ENCODE measurements at regions not wholly inside any gene's neighbourhood (a gene's known extent, or its start where the extent isn't known, plus 50 kb on each side); places are given as distances from the start of the nearest gene placed in this dataset.
"Not testable (repeated sequence)": the region's sequence is repeated elsewhere in the genome, so short reads cannot be mapped to it uniquely, and the experiment has no call there.

- H3K4me3 ChIP-seq (ENCODE audit: low read depth, low read length), result no peak overlapping the region
- DNase-seq (ENCODE audit: low read depth), result no peak
- no peak for TF ChIP-seq CTCF (IDR thresholded peaks at IDR 0.05; ENCODE audit: control insufficient read depth, extremely low read depth, insufficient read depth)
Observed at GRCh38 chr11:96481771-96482170, 92.0 kb downstream of the JRKL start.

- TF ChIP-seq CTCF (IDR thresholded peaks at IDR 0.05; ENCODE audit: control insufficient read depth, extremely low read depth, insufficient read depth), result no peak
- H3K4me3 ChIP-seq (ENCODE audit: low read depth, low read length), result no peak overlapping the region
- no peak for DNase-seq (ENCODE audit: low read depth)
Observed at GRCh38 chr11:96482193-96482592, 92.4 kb downstream of the JRKL start.

DNA sequence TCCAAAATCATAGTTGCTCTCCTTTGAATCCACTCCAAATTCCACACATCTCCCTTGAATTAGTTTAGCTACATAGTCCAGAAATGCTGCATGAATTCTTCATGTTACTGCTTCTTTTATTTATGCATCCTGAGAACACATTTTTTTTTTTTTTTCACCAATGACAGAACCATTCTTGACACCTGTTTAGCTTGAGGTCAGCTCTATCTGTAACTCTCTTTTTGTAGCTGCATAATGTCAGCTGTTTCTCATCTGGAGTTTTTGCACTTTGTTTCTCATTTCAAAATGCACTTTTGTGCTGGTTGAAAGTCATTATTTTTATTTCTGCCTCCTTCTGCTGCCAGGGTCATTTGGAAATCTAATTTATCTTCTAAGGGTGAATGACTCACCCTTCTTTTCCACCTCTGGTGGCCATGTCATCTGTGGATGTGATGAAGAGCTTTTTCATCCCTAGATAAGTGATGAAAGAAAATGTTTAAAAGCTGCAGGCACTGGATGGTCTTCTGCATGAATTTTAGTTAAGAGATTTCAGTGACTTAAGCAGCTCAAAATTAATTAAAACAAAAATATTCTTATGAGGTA is 93.7 kb downstream of the JRKL start:
- no peak overlapping the region for H3K4me3 ChIP-seq (ENCODE audit: low read depth, low read length)
- TF ChIP-seq CTCF (IDR thresholded peaks at IDR 0.05; ENCODE audit: control insufficient read depth, extremely low read depth, insufficient read depth), result no peak
- no peak for DNase-seq (ENCODE audit: low read depth)

DNA sequence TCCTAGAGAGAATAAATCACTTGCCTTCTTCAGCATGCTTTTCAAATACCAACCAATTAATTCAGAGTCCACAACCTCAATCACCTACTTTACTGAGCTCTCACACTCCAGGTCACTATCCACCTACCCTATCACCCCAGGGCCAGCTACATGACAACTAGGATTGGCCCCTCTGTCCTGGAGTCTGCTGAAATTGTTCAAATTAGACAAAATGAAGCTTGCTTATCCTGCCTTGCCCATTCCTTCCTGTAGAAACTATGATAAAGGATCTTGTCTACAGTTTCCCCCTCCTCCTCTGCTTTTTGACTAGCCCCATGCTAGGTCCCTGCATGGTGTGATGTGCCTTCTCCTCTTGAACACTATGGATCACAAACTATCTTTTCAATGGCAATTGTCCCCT is 94.5 kb downstream of the JRKL start:
- no peak for DNase-seq (ENCODE audit: low read depth)
- no peak for TF ChIP-seq CTCF (IDR thresholded peaks at IDR 0.05; ENCODE audit: control insufficient read depth, extremely low read depth, insufficient read depth)
- H3K4me3 ChIP-seq (ENCODE audit: low read depth, low read length), result no peak overlapping the region

DNA sequence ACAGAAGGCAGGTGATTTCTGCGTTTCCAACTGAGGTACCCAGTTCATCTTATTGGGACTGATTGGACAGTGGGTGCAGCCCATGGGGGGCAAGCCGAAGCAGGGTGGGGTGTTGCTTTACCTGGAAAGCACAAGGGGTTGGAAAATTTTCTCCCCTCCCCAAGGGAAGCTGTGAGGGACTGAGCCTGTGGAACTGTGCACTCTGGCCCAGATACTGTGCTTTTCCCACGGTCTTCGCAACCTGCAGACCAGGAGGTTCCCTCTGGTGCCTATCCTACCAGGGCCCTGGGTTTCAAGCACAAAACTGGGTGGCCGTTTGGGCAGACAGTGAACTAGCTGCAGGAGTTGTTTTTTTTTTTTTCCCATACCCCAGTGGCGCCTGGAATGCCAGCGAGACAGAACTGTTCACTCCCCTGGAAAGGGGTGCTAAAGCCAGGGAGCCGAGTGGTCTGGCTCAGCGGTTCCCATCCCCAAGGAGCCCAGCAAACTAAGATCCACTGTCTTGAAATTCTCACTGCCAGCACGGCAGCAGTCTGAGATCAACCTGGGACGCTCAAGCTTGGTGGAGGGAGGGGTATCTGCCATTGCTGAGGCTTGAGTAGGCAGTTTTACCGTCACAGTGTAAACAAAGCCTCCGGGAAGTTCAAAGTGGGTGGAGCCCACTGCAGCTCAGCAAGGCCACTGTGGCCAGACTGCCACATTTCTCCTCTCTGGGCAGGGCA is 97.2 kb downstream of the JRKL start:
- no peak for TF ChIP-seq CTCF (IDR thresholded peaks at IDR 0.05; ENCODE audit: control insufficient read depth, extremely low read depth, insufficient read depth)
- DNase-seq (ENCODE audit: low read depth), result peak; percentile 43
- no peak overlapping the region for H3K4me3 ChIP-seq (ENCODE audit: low read depth, low read length)

GRCh38 chr11:96488911-96489310 is 99.1 kb downstream of the JRKL start:
- not testable (repeated sequence) for DNase-seq (ENCODE audit: low read depth); H3K4me3 ChIP-seq (ENCODE audit: low read depth, low read length)

DNA sequence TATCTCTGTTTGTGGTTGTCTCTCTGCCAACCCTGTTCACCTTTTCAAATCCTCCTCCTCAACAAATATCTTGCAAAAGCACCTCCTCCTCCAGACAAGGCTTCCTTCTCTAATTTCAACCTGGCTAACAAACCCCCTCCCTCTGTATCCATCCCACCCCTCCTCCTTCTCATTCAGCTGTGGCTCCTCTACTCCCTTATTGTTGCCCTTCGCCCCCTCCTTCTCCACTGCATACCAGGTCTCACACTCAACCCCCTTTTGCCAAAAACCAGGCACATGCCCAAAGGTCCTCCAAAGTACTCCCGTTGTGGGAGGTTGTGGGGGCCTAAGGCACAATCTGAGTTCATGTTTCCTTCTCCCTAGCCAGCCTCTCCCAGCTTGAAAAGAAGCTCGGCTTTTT is 110.6 kb downstream of the JRKL start:
- TF ChIP-seq CTCF (IDR thresholded peaks at IDR 0.05; ENCODE audit: control insufficient read depth, extremely low read depth, insufficient read depth), result no peak
- no peak overlapping the region for H3K4me3 ChIP-seq (ENCODE audit: low read depth, low read length)
- no peak for DNase-seq (ENCODE audit: low read depth)
